Aorta (tissue), 5 donors: ENCODE measurements at regions not wholly inside any gene's neighbourhood (a gene's known extent, or its start where the extent isn't known, plus 50 kb on each side); places are given as distances from the start of the nearest gene placed in this dataset.

Source experiments
- ATAC-seq: fragments of 200-7000 bp; cut with Tn5 transposase; one replicate; pipeline ENCODE4 v1.9.1; 2022; ENCODE audit warnings: moderate library complexity; ENCODE audit not compliant: low FRiP score
- DNase-seq, 2 donors: peaks; one replicate each; pipeline ENCODE4 v3.0.0-alpha.2; 2020
- H3K27ac ChIP-seq, 2 donors: one replicate each; pipeline ENCODE4 v1.5.1; 2013; ENCODE audit warnings: low read length in 2 of 2, mild to moderate bottlenecking in 2 of 2, moderate library complexity in 2 of 2, control low read depth in 1 of 2, inconsistent platforms in 1 of 2, low read depth in 1 of 2
- H3K27me3 ChIP-seq, 2 donors: one replicate each; pipeline ENCODE4 v1.6.1; 2013; ENCODE audit warnings: control low read depth in 1 of 2, low read length in 1 of 2, mild to moderate bottlenecking in 1 of 2, moderate library complexity in 1 of 2; ENCODE audit not compliant: insufficient read depth in 2 of 2, control insufficient read depth in 1 of 2
- H3K36me3 ChIP-seq, 2 donors: one replicate each; pipeline ENCODE4 v1.6.1; 2013; ENCODE audit warnings: control low read depth in 1 of 2, low read length in 1 of 2, mild to moderate bottlenecking in 1 of 2; ENCODE audit not compliant: insufficient read depth in 2 of 2, control insufficient read depth in 1 of 2
- H3K4me1 ChIP-seq, 2 donors: one replicate each; pipeline ENCODE4 v1.6.1; 2013; ENCODE audit warnings: low read length in 2 of 2, control low read depth in 1 of 2, mild to moderate bottlenecking in 1 of 2, moderate library complexity in 1 of 2; ENCODE audit not compliant: insufficient read depth in 2 of 2, control insufficient read depth in 1 of 2
- H3K4me3 ChIP-seq, 2 donors: one replicate each; pipeline ENCODE4 v1.5.1; 2013; ENCODE audit warnings: low read length in 2 of 2, control low read depth in 1 of 2, mild to moderate bottlenecking in 1 of 2
- H3K9me3 ChIP-seq: one replicate; pipeline ENCODE4 v1.6.1; 2013; ENCODE audit warnings: mild to moderate bottlenecking, low read length; ENCODE audit not compliant: control insufficient read depth
- WGBS, 2 donors: extraction: QIAGEN DNeasy Blood & Tissue Kit; methylation state at CpG; one replicate each; pipeline ENCODE4 v1.1.7; 2013; 5-methylcytosine and 5-hydroxymethylcytosine counted together
- intact Hi-C, 2 donors: fragments of 100-400 bp; cut with DNase I; formaldehyde crosslinking; loops; one replicate each; pipeline versions ENCODE4 v1.14.2 to v1.15.0; 2022
- donor health status: healthy with polysubstance abuse.
- donor health status: Bipolar disorder and iron deficiency.
- donor health status: DM: no; HTN: no; CAD: no.
- donor health status: DM: no; HTN: no; CAD: no.
- donor health status: DM: yes; HTN: yes; CAD: no.

GRCh38 chr4:177087499-177087898, 222.2 kb upstream of the NEIL3 start:
- no peak overlapping the region for H3K4me3 ChIP-seq
- H3K27me3 ChIP-seq = no peaks in the 10 kb centered on the region
- H3K9me3 ChIP-seq = no peaks in the 10 kb centered on the region
- no peak overlapping the region for H3K27ac ChIP-seq
- intact Hi-C loops = no loop called here
- 60 to 77% methylated on average over 2 of the region's 2 CpGs for WGBS, 2 donors
- ATAC-seq (no peak), DNase-seq (no peak)
- no peaks in the 10 kb centered on the region for H3K36me3 ChIP-seq
- H3K4me1 ChIP-seq = no peaks in the 10 kb centered on the region

- H3K9me3 ChIP-seq = no peaks in the 10 kb centered on the region
- no peaks in the 10 kb centered on the region for H3K36me3 ChIP-seq
- H3K27ac ChIP-seq = no peak overlapping the region
- ATAC-seq (no peak), DNase-seq (no peak)
- intact Hi-C loops = no loop called here
- H3K4me1 ChIP-seq = no peaks in the 10 kb centered on the region
- H3K27me3 ChIP-seq = no peaks in the 10 kb centered on the region
- no peak overlapping the region for H3K4me3 ChIP-seq
Measured at GRCh38 chr4:177091515-177091914, 218.2 kb upstream of the NEIL3 start.

GRCh38 chr4:177092807-177093206, 216.9 kb upstream of the NEIL3 start:
- H3K36me3 ChIP-seq = no peaks in the 10 kb centered on the region
- WGBS, 2 donors = 95 to 96% methylated on average over 2 of the region's 2 CpGs
- DNase-seq (no peak), ATAC-seq (no peak)
- intact Hi-C loops = no loop called here
- no peak overlapping the region for H3K27ac ChIP-seq
- H3K4me1 ChIP-seq = no peaks in the 10 kb centered on the region
- no peaks in the 10 kb centered on the region for H3K27me3 ChIP-seq
- no peaks in the 10 kb centered on the region for H3K9me3 ChIP-seq
- no peak overlapping the region for H3K4me3 ChIP-seq

GRCh38 chr4:177093964-177094363, 215.7 kb upstream of the NEIL3 start:
- DNase-seq (no peak), ATAC-seq (no peak)
- no peaks in the 10 kb centered on the region for H3K4me1 ChIP-seq
- no peaks in the 10 kb centered on the region for H3K9me3 ChIP-seq
- no peaks in the 10 kb centered on the region for H3K27me3 ChIP-seq
- no peak overlapping the region for H3K4me3 ChIP-seq
- H3K27ac ChIP-seq = no peak overlapping the region
- intact Hi-C loops = no loop called here
- H3K36me3 ChIP-seq = no peaks in the 10 kb centered on the region
- 98 to 100% methylated on average over 1 of the region's 1 CpG for WGBS, 2 donors

- 94 to 96% methylated on average over 6 of the region's 6 CpGs for WGBS, 2 donors
- Histone ChIP-seq H3K4me3 (no peak overlapping the region), H3K4me1 (no peaks in the 10 kb centered on the region), H3K27me3 (no peaks in the 10 kb centered on the region), H3K27ac (no peak overlapping the region), H3K9me3 (no peaks in the 10 kb centered on the region), H3K36me3 (no peaks in the 10 kb centered on the region)
- ATAC-seq (no peak), DNase-seq (no peak)
- intact Hi-C loops = no loop called here
Measured at GRCh38 chr4:177097291-177097690, 212.4 kb upstream of the NEIL3 start.

GRCh38 chr4:177099211-177099610, 210.5 kb upstream of the NEIL3 start:
- Histone ChIP-seq H3K4me1 (no peaks in the 10 kb centered on the region), H3K4me3 (no peak overlapping the region), H3K27me3 (no peaks in the 10 kb centered on the region), H3K36me3 (no peaks in the 10 kb centered on the region), H3K27ac (no peak overlapping the region), H3K9me3 (no peaks in the 10 kb centered on the region)
- ATAC-seq (no peak), DNase-seq (no peak)
- intact Hi-C loops = no loop called here
- 90 to 93% methylated on average over 6 of the region's 6 CpGs for WGBS, 2 donors

GRCh38 chr4:177100307-177100706, 209.4 kb upstream of the NEIL3 start:
- no peaks in the 10 kb centered on the region for H3K27me3 ChIP-seq
- WGBS, 2 donors = 92 to 93% methylated on average over 3 of the region's 3 CpGs
- no peak overlapping the region for H3K4me3 ChIP-seq
- no peaks in the 10 kb centered on the region for H3K9me3 ChIP-seq
- DNase-seq (no peak), ATAC-seq (no peak)
- H3K27ac ChIP-seq = no peak overlapping the region
- H3K4me1 ChIP-seq = no peaks in the 10 kb centered on the region
- no peaks in the 10 kb centered on the region for H3K36me3 ChIP-seq
- intact Hi-C loops = no loop called here

GRCh38 chr4:177103619-177104018, 206.1 kb upstream of the NEIL3 start:
- intact Hi-C loops = no loop called here
- Histone ChIP-seq H3K9me3 (no peaks in the 10 kb centered on the region), H3K36me3 (no peaks in the 10 kb centered on the region), H3K4me1 (no peaks in the 10 kb centered on the region), H3K4me3 (no peak overlapping the region), H3K27me3 (no peaks in the 10 kb centered on the region), H3K27ac (no peak overlapping the region)
- DNase-seq (no peak), ATAC-seq (no peak)

GRCh38 chr4:177105536-177105935, 204.1 kb upstream of the NEIL3 start:
- DNase-seq (no peak), ATAC-seq (no peak)
- Histone ChIP-seq H3K36me3 (no peaks in the 10 kb centered on the region), H3K27ac (no peak overlapping the region), H3K4me3 (no peak overlapping the region), H3K27me3 (no peaks in the 10 kb centered on the region), H3K9me3 (no peaks in the 10 kb centered on the region), H3K4me1 (no peaks in the 10 kb centered on the region)
- WGBS, 2 donors = 28 to 34% methylated on average over 6 of the region's 6 CpGs
- intact Hi-C loops = no loop called here
